Cardiac muscle cell (in vitro differentiated cells and primary cell): ENCODE measurements at regions not wholly inside any gene's neighbourhood (a gene's known extent, or its start where the extent isn't known, plus 50 kb on each side); places are given as distances from the start of the nearest gene placed in this dataset.
A peak's percentile ranks its signal among the peaks of the same experiment; 100 is the strongest.

Experiments used
- DNase-seq, 2 donors: peaks; one replicate each; pipeline versions ENCODE4 v3.0.0 to v3.0.0-alpha.2; 2010 to 2017; ENCODE audit warnings: low read depth in 1 of 2, low spot score in 1 of 2
- H3K27ac ChIP-seq: fragments of 200-600 bp; sonication (generic); 2 replicates; pipeline ENCODE4 v1.5.1; 2016
- H3K27me3 ChIP-seq: fragments of 200-600 bp; sonication (generic); 2 replicates; pipeline ENCODE4 v1.6.0; 2016; ENCODE audit warnings: control low read depth
- H3K36me3 ChIP-seq: fragments of 200-600 bp; sonication (generic); 2 replicates; pipeline ENCODE4 v1.5.1; 2016; ENCODE audit warnings: control low read depth
- H3K4me1 ChIP-seq: fragments of 200-600 bp; sonication (generic); 2 replicates; pipeline ENCODE4 v1.8.1; 2017; ENCODE audit warnings: low read depth, mild to moderate bottlenecking, mixed run types
- H3K4me3 ChIP-seq: fragments of 200-600 bp; sonication (generic); 2 replicates; pipeline ENCODE4 v1.5.1; 2016; ENCODE audit warnings: mild to moderate bottlenecking
- H3K9me3 ChIP-seq: fragments of 200-600 bp; sonication (generic); 2 replicates; pipeline ENCODE4 v1.5.1; 2017; ENCODE audit warnings: low read depth, mild to moderate bottlenecking, control low read depth
- CTCF ChIP-seq: IDR thresholded peaks from 2 replicates; pipeline ENCODE4 v1.5.1; 2012; ENCODE audit warnings: low read depth, mild to moderate bottlenecking, low read length

- H3K27me3 ChIP-seq: no peaks in the 10 kb centered on the region
- H3K4me1 ChIP-seq: peaks cover under 1% of the 10 kb centered on the region
- H3K9me3 ChIP-seq: no peaks in the 10 kb centered on the region
- H3K27ac ChIP-seq: no peak overlapping the region
- H3K4me3 ChIP-seq: no peak overlapping the region
- no peaks in the 10 kb centered on the region for H3K36me3 ChIP-seq
- TF ChIP-seq CTCF: no peak
- DNase-seq: no peak
Observed at GRCh38 chr11:119802670-119803069, 73.7 kb upstream of the NECTIN1 start.

GRCh38 chr11:119800619-119801018 is 71.6 kb upstream of the NECTIN1 start:
- TF ChIP-seq CTCF: no peak
- Histone ChIP-seq H3K36me3 (no peaks in the 10 kb centered on the region), H3K9me3 (no peaks in the 10 kb centered on the region), H3K4me1 (peaks cover 13% of the 10 kb centered on the region), H3K27ac (no peak overlapping the region), H3K27me3 (no peaks in the 10 kb centered on the region), H3K4me3 (no peak overlapping the region)
- DNase-seq: no peak

GRCh38 chr11:119800171-119800570 is 71.2 kb upstream of the NECTIN1 start:
- Histone ChIP-seq H3K9me3 (no peaks in the 10 kb centered on the region), H3K4me1 (peaks cover 13% of the 10 kb centered on the region), H3K36me3 (no peaks in the 10 kb centered on the region), H3K27me3 (no peaks in the 10 kb centered on the region), H3K27ac (no peak overlapping the region), H3K4me3 (no peak overlapping the region)
- DNase-seq: no peak
- TF ChIP-seq CTCF: no peak

GRCh38 chr11:119798656-119799055 is 69.7 kb upstream of the NECTIN1 start:
- H3K4me1 ChIP-seq: peaks cover 13% of the 10 kb centered on the region

GRCh38 chr11:119797736-119798135 is 68.7 kb upstream of the NECTIN1 start:
- DNase-seq: no peak
- peaks cover 13% of the 10 kb centered on the region for H3K4me1 ChIP-seq
- H3K4me3 ChIP-seq: no peak overlapping the region
- H3K9me3 ChIP-seq: no peaks in the 10 kb centered on the region
- no peaks in the 10 kb centered on the region for H3K36me3 ChIP-seq
- no peak overlapping the region for H3K27ac ChIP-seq
- no peaks in the 10 kb centered on the region for H3K27me3 ChIP-seq
- TF ChIP-seq CTCF: no peak

More at GRCh38 chr11:119798656-119799055, 69.7 kb upstream of the NECTIN1 start:
- H3K27ac ChIP-seq: no peak overlapping the region
- no peaks in the 10 kb centered on the region for H3K27me3 ChIP-seq
- no peak overlapping the region for H3K4me3 ChIP-seq
- no peaks in the 10 kb centered on the region for H3K9me3 ChIP-seq
- TF ChIP-seq CTCF: no peak
- H3K36me3 ChIP-seq: no peaks in the 10 kb centered on the region
- DNase-seq: no peak

- no peaks in the 10 kb centered on the region for H3K27me3 ChIP-seq
- DNase-seq: peak in 1 of 2 donors; percentile 30
- H3K4me3 ChIP-seq: no peak overlapping the region
- peaks cover 13% of the 10 kb centered on the region for H3K4me1 ChIP-seq
- no peak overlapping the region for H3K27ac ChIP-seq
- no peak for TF ChIP-seq CTCF
- no peaks in the 10 kb centered on the region for H3K36me3 ChIP-seq
- H3K9me3 ChIP-seq: no peaks in the 10 kb centered on the region
Observed at GRCh38 chr11:119797123-119797611, 68.2 kb upstream of the NECTIN1 start.
